H9 (cell line): ENCODE measurements at regions not wholly inside any gene's neighbourhood (a gene's known extent, or its start where the extent isn't known, plus 50 kb on each side); places are given as distances from the start of the nearest gene placed in this dataset.
A peak's percentile ranks its signal among the peaks of the same experiment; 100 is the strongest.

ENCODE experiments used
- DNase-seq: peaks from one replicate; pipeline ENCODE4 v3.0.0-alpha.2; 2017
- H2AFZ ChIP-seq: one replicate; pipeline ENCODE4 v1.6.1; 2013; ENCODE audit warnings: mild to moderate bottlenecking, low read length, control low read depth, moderate library complexity
- H2AK5ac ChIP-seq: 2 replicates; pipeline ENCODE4 v1.6.1; 2013; ENCODE audit warnings: low read length, control low read depth, mixed read lengths; ENCODE audit not compliant: insufficient read length
- H2BK120ac ChIP-seq: one replicate; pipeline ENCODE4 v1.6.1; 2013; ENCODE audit warnings: low read depth, mild to moderate bottlenecking, low read length, control low read depth, inconsistent platforms; ENCODE audit not compliant: poor library complexity, severe bottlenecking
- H2BK12ac ChIP-seq: 2 replicates; pipeline ENCODE4 v1.6.1; 2013; ENCODE audit warnings: low read length, control low read depth, mixed read lengths, low read depth; ENCODE audit not compliant: insufficient read length
- H2BK15ac ChIP-seq: 2 replicates; pipeline ENCODE4 v1.6.1; 2013; ENCODE audit warnings: low read depth, low read length, control low read depth
- H2BK20ac ChIP-seq: one replicate; pipeline ENCODE4 v1.6.1; 2013; ENCODE audit warnings: low read depth, mild to moderate bottlenecking, low read length, control low read depth, inconsistent platforms; ENCODE audit not compliant: poor library complexity, severe bottlenecking
- H2BK5ac ChIP-seq: 2 replicates; pipeline ENCODE4 v1.6.1; 2013; ENCODE audit warnings: low read length, control low read depth, mixed read lengths; ENCODE audit not compliant: insufficient read length
- H3K14ac ChIP-seq: 2 replicates; pipeline ENCODE4 v1.6.1; 2013; ENCODE audit warnings: low read length, control low read depth; ENCODE audit not compliant: insufficient read depth
- H3K18ac ChIP-seq: 2 replicates; pipeline ENCODE4 v1.6.1; 2013; ENCODE audit warnings: low read depth, mild to moderate bottlenecking, mixed read lengths, low read length, control low read depth; ENCODE audit not compliant: insufficient read length
- H3K23ac ChIP-seq: 2 replicates; pipeline ENCODE4 v1.6.1; 2013; ENCODE audit warnings: low read length, control low read depth, mixed read lengths, low read depth; ENCODE audit not compliant: insufficient read length
- H3K23me2 ChIP-seq: 2 replicates; pipeline ENCODE4 v1.6.1; 2013; ENCODE audit warnings: low read depth, mild to moderate bottlenecking, mixed read lengths, low read length, control low read depth; ENCODE audit not compliant: insufficient read length, poor library complexity, severe bottlenecking
- H3K27ac ChIP-seq: 2 replicates; pipeline ENCODE4 v1.5.1; 2013; ENCODE audit warnings: low read length, control low read depth, mixed read lengths, low read depth; ENCODE audit not compliant: insufficient read length
- H3K27me3 ChIP-seq: 2 replicates; pipeline ENCODE4 v1.6.1; 2013; ENCODE audit warnings: low read length, control low read depth, inconsistent platforms; ENCODE audit not compliant: insufficient read depth
- H3K4ac ChIP-seq: 2 replicates; pipeline ENCODE4 v1.6.1; 2013; ENCODE audit warnings: low read depth, mild to moderate bottlenecking, control low read depth, inconsistent platforms, low read length, moderate library complexity
- H3K4me1 ChIP-seq: 2 replicates; pipeline ENCODE4 v1.6.1; 2013; ENCODE audit warnings: low read length, control low read depth, inconsistent platforms; ENCODE audit not compliant: insufficient read depth
- H3K4me2 ChIP-seq: 2 replicates; pipeline ENCODE4 v1.6.1; 2013; ENCODE audit warnings: low read length, control low read depth, mixed read lengths; ENCODE audit not compliant: insufficient read length, insufficient read depth
- H3K56ac ChIP-seq: 2 replicates; pipeline ENCODE4 v1.6.1; 2013; ENCODE audit warnings: low read depth, mild to moderate bottlenecking, mixed read lengths, low read length, control low read depth; ENCODE audit not compliant: insufficient read length
- H3K79me1 ChIP-seq: 2 replicates; pipeline ENCODE4 v1.6.1; 2013; ENCODE audit warnings: low read depth, mild to moderate bottlenecking, moderate library complexity, low read length, control low read depth, inconsistent platforms; ENCODE audit not compliant: insufficient read depth, poor library complexity, severe bottlenecking
- H3K79me2 ChIP-seq: 2 replicates; pipeline ENCODE4 v1.6.1; 2013; ENCODE audit warnings: low read length, control low read depth, inconsistent platforms; ENCODE audit not compliant: insufficient read depth
- H3K9ac ChIP-seq: 2 replicates; pipeline ENCODE4 v1.6.1; 2013; ENCODE audit warnings: low read length, control low read depth, mixed read lengths; ENCODE audit not compliant: insufficient read length; ENCODE audit errors: extremely low read depth
- H3K9me3 ChIP-seq: one replicate; pipeline ENCODE4 v1.6.1; 2013; ENCODE audit warnings: low read depth, low read length, inconsistent platforms; ENCODE audit not compliant: control insufficient read depth
- H3T11ph ChIP-seq: one replicate; pipeline ENCODE4 v1.6.1; 2013; ENCODE audit warnings: mild to moderate bottlenecking, low read length, control low read depth, inconsistent platforms
- H4K20me1 ChIP-seq: one replicate; pipeline ENCODE4 v1.6.1; 2013; ENCODE audit not compliant: control insufficient read depth, insufficient read length, insufficient read depth
- H4K5ac ChIP-seq: 2 replicates; pipeline ENCODE4 v1.6.1; 2013; ENCODE audit warnings: low read depth, mild to moderate bottlenecking, mixed read lengths, low read length, control low read depth; ENCODE audit not compliant: insufficient read length
- H4K8ac ChIP-seq: replicated peaks from 2 replicates; pipeline ENCODE4 v1.6.1; 2013; ENCODE audit warnings: low read length, control low read depth, mixed read lengths, low read depth; ENCODE audit not compliant: insufficient read length
- H4K91ac ChIP-seq: 2 replicates; pipeline ENCODE4 v1.6.1; 2013; ENCODE audit warnings: low read depth, mild to moderate bottlenecking, moderate library complexity, mixed read lengths, low read length, control low read depth; ENCODE audit not compliant: insufficient read length
- H3K27ac Mint-ChIP-seq, 3 experiments: 2 replicates in 2 of 3; 3 replicates in 1 of 3; pipeline ENCODE4 v1.8.0; 2020 to 2021; ENCODE audit warnings: mixed read lengths in 3 of 3, mild to moderate bottlenecking in 1 of 3, moderate library complexity in 1 of 3
- H3K27me3 Mint-ChIP-seq: 2 replicates; pipeline ENCODE4 v1.8.0; 2021; ENCODE audit warnings: low read depth, mild to moderate bottlenecking, moderate library complexity, mixed read lengths
- H3K36me3 Mint-ChIP-seq, 3 experiments: 2 replicates in 2 of 3; 3 replicates in 1 of 3; pipeline ENCODE4 v1.8.0; 2020 to 2021; ENCODE audit warnings: low read depth in 3 of 3, mixed read lengths in 3 of 3; ENCODE audit not compliant: insufficient read depth in 1 of 3
- H3K4me1 Mint-ChIP-seq, 2 experiments: 2 replicates each; pipeline ENCODE4 v1.8.0; 2020; ENCODE audit warnings: mixed read lengths in 2 of 2
- H3K4me3 Mint-ChIP-seq, 2 experiments: 2 replicates in 1 of 2; 3 replicates in 1 of 2; pipeline ENCODE4 v1.8.0; 2020 to 2021; ENCODE audit warnings: mild to moderate bottlenecking in 2 of 2, mixed read lengths in 2 of 2, moderate library complexity in 1 of 2
- H3K9me3 Mint-ChIP-seq, 2 experiments: 2 replicates in 1 of 2; 3 replicates in 1 of 2; pipeline ENCODE4 v1.8.0; 2020; ENCODE audit warnings: mild to moderate bottlenecking in 2 of 2, mixed read lengths in 2 of 2, moderate library complexity in 1 of 2
- CTCF ChIP-seq: fragments of 200-600 bp; sonication (generic); conservative IDR thresholded peaks from 3 replicates; pipeline ENCODE4 v1.8.0; 2021; ENCODE audit warnings: antibody characterized with exemption, mild to moderate bottlenecking
- WGBS: extraction: QIAGEN DNeasy Blood & Tissue Kit; methylation state at CpG from one replicate; pipeline ENCODE4 v1.1.7; 2013; ENCODE audit warnings: missing lambda C conversion rate, low lambda C conversion rate, mixed read lengths; ENCODE audit not compliant: insufficient read length; ENCODE audit errors: extremely low coverage; 5-methylcytosine and 5-hydroxymethylcytosine counted together

- Histone ChIP-seq H4K8ac (no peak overlapping the region), H3K27ac (no peak overlapping the region), H2BK20ac (no peak overlapping the region), H3K9me3 (no peaks in the 10 kb centered on the region), H2BK15ac (no peak overlapping the region), H3K79me2 (no peaks in the 10 kb centered on the region), H3K18ac (no peak overlapping the region), H3K4me1 (no peaks in the 10 kb centered on the region), H2AFZ (no peak overlapping the region), H3K56ac (no peak overlapping the region), H2BK12ac (no peak overlapping the region), H3K23me2 (no peaks in the 10 kb centered on the region), H4K5ac (no peak overlapping the region), H4K20me1 (no peaks in the 10 kb centered on the region), H3K4ac (no peak overlapping the region), H3K9ac (no peak overlapping the region), H3K27me3 (no peaks in the 10 kb centered on the region), H2BK120ac (no peak overlapping the region), H3K4me2 (no peak overlapping the region), H2BK5ac (no peak overlapping the region), H4K91ac (no peak overlapping the region), H2AK5ac (no peak overlapping the region), H3T11ph (no peak overlapping the region), H3K79me1 (no peaks in the 10 kb centered on the region), H3K23ac (no peak overlapping the region), H3K14ac (no peak overlapping the region)
- WGBS = no CpG with 5 or more reads among the region's 5 CpGs
- no peak overlapping the region for H3K27ac Mint-ChIP-seq
- H3K27me3 Mint-ChIP-seq = no peaks in the 10 kb centered on the region
- TF ChIP-seq CTCF = peak; percentile 19; the same call in 1 of the 3 replicates
- no peak overlapping the region for H3K4me3 Mint-ChIP-seq
- peaks cover 2 to 12% (median 11%) of the 10 kb centered on the region in 3 experiments for H3K36me3 Mint-ChIP-seq
- peaks cover 10 to 13% of the 10 kb centered on the region in 2 experiments for H3K9me3 Mint-ChIP-seq
- peak; percentile 39 for DNase-seq
- no peaks in the 10 kb centered on the region for H3K4me1 Mint-ChIP-seq
Measured at GRCh38 chr5:114839360-114839759, 330.3 kb downstream of the TRIM36 start.
